Peyer's patch (tissue), 4 donors: ENCODE measurements at regions not wholly inside any gene's neighbourhood (a gene's known extent, or its start where the extent isn't known, plus 50 kb on each side); places are given as distances from the start of the nearest gene placed in this dataset.

Experiments
- POLR2A ChIP-seq, 2 donors: fragments of 450-650 bp; IDR thresholded peaks; one replicate each; pipeline ENCODE4 v1.5.1; 2017; ENCODE audit warnings: antibody characterized with exemption in 2 of 2, mild to moderate bottlenecking in 2 of 2, moderate library complexity in 2 of 2
- TF ChIP-seq, protein P1 (sequence below), 6 experiments: fragments of 450-650 bp in 4 of 6; fragments of 200-600 bp in 2 of 6; sonication (generic) in 1 of 6; IDR thresholded peaks; one replicate each; pipeline ENCODE4 v1.5.1; 2017 to 2019; ENCODE audit warnings: antibody characterized with exemption in 6 of 6, mild to moderate bottlenecking in 3 of 6, moderate library complexity in 1 of 6

DNA sequence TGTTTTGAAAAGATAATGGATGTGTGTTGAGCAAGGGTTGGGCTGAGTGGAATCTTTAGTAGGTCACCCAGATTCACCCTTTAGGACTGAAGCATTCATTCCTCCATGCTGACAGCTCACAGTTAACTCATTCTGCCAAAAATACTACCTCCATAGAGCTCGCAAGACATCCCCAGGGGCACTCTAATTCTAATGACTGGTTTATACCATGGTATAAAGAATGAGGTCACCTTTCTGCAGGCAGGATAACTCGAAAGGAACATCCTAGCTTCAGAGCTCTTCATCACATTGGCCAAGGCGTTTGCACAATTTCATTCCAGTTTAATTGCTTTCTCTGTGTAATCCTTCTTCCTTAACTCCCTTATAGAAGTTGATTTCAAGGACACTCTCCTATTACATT, 1257.2 kb upstream of the EYS start:
- TF ChIP-seq, protein P1, sequence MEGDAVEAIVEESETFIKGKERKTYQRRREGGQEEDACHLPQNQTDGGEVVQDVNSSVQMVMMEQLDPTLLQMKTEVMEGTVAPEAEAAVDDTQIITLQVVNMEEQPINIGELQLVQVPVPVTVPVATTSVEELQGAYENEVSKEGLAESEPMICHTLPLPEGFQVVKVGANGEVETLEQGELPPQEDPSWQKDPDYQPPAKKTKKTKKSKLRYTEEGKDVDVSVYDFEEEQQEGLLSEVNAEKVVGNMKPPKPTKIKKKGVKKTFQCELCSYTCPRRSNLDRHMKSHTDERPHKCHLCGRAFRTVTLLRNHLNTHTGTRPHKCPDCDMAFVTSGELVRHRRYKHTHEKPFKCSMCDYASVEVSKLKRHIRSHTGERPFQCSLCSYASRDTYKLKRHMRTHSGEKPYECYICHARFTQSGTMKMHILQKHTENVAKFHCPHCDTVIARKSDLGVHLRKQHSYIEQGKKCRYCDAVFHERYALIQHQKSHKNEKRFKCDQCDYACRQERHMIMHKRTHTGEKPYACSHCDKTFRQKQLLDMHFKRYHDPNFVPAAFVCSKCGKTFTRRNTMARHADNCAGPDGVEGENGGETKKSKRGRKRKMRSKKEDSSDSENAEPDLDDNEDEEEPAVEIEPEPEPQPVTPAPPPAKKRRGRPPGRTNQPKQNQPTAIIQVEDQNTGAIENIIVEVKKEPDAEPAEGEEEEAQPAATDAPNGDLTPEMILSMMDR (IDR thresholded peaks at IDR 0.05), result no peak
- TF ChIP-seq POLR2A (IDR thresholded peaks at IDR 0.05), result no peak
